Fibroblast of skin of scalp (primary cell): ENCODE measurements at regions not wholly inside any gene's neighbourhood (a gene's known extent, or its start where the extent isn't known, plus 50 kb on each side); places are given as distances from the start of the nearest gene placed in this dataset.

Experiments
- DNase-seq: peaks from one replicate; pipeline ENCODE4 v3.0.0-alpha.2; 2013

DNA sequence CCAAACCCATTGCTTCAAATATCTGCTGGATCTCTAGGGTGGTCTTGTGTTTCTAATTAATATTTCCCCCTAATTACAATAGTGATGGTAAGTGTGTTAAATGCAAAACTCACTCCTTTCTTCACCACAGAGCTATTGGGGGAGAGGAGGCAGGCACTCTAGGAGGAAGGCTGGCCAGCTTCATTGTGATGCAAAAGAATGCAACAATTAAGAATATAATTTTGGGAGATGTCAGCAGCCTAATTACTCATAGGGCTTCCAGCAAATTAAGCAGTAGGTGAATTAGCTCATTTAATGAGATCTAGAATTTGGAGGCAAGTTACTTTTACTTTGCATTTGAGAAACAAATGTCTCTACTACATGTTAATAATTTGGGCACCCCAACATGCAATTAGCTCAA, 560.4 kb upstream of the DAB1 start:
- no peak for DNase-seq

DNA sequence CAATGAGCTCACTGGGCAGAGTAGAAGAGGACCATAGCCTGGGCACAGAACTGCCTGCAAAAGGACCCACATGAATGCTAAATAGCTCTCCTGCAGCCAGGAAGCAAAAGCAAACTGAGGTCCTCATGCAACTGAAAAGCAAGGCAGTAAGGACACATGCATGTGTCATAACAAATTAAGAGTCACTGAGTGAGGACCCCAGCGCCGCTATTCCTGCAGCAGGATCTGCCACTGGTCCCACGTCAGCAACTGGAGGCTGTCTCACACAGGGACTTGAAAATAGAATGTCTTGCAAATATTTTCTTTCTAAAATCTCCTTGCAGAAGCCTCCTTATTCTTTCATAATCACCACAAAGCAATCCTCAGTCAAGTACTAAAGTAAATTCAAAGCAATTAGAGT, 559.6 kb upstream of the DAB1 start:
- no peak for DNase-seq

DNA sequence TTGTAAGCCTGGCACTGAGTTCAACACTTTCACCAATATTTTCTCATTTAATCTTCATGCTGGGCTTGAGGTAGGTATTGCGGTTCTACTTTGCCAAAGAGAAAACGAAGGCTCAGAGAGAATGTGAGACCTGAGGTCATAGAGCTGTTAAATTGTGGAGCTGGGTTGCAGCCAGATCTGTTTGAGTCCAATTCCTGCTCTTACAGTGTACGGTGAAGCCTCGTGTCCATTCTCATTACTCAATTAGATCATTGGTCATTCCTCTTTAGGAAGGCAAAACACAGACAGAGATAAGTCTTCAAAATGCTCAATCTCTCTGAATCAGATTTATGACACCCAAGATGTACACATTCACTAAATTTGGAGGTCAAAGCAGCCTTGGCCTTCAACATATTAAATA, 559.0 kb upstream of the DAB1 start:
- DNase-seq, result no peak

DNA sequence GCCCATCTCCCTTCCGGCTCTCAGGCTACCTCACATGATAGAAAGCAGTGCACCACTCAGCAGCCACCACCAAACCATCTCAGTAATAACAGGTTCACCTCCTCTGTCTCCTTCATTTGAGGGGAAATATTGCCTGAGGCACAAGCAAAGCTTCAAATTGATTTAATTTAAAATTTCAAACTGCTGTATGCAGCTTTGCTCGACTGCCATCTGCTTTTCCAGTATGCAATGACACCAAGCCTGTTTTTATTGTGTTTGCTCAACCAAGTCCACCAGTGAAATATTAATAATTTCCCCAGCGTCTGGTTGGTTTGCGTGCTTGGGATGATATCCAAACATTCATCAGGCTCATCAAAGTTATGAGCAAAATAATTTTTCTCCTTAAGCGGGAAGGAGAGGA, 552.4 kb upstream of the DAB1 start:
- no peak for DNase-seq

DNA sequence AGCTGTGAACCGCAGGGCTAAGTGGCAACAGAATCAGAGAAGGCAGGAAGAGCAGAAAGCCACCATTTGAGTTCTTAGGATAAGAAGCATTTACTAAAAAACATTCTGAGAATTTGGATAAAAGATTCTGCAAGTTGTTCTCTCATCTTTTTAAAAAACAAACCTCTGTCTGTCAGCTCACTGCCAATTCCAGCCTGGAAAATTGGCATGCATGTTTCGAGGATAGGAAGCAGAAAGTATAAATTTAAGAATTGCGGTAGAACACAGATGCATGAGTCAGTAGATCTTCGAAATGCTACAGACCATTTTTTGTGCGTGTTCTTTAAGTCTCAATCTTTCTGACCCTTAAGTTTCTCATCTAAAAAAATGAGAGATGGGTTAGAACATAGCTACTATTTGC, 544.5 kb upstream of the DAB1 start:
- no peak for DNase-seq

DNA sequence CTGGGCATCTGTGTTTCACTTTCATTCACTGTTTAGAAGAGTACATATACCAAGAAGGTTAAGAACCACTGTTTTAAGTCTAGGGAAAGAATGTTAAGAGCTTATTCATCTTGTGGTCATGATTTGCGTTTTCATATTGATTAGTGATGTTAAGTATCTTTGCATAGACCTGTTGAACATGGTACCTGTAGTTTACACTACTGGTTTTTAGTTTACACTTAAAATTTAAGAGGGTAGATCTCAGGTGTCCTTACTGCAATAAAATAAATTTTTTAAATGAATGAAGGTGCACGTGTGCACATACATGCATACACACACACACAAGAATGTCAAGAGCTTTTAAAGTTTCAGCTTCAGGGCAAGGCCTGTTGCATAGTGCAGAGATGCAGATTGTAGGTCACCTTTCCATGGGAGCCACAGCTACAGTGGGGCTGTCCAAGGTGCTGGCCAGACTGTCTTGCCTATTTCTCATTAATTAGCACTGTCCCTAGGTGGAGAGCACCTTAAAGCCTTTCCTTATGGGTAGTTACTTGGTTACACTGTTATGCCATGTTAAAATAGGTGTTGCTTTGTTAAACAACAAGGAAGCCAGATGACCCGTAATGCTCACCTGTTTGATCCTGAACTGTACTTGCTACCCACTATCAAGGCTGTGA, 543.0 kb upstream of the DAB1 start:
- DNase-seq, result peak; percentile 8

DNA sequence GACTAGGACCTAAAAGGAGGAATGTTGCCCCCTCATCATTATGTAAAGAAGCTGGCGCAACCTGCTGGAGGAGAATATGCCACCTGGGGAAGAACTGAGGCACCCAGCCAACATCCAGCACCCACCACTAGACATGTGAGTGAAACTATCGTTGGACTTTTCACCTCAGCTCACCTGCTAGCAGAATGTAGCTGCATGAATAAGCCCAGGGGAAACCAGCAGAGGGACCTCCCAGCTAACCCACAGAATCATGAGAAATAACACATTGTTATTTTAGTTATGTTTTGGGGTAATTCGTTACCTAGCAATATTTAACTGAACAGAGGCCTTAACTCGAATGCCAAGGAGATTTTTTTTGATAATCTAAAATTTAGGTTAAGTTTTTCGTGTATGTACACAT, 542.5 kb upstream of the DAB1 start:
- DNase-seq, result no peak

DNA sequence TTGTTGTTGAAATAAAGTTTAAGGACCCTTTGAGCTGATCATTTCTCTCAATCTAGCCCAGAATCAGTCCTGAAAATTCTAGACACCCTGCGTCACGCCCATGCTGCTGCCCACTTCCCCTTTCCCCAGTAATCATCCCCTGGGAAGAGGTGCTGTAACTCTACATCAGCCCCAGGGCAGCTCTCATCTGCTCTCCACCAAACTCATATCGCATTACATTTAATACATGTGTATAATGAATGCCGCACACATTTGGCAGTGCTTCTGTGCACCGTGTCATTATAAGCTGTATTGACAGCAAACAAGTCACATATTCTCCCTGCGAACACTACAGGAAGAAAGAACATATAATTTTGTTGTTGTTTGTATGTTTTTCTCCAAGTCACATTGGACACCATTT, 539.7 kb upstream of the DAB1 start:
- no peak for DNase-seq

DNA sequence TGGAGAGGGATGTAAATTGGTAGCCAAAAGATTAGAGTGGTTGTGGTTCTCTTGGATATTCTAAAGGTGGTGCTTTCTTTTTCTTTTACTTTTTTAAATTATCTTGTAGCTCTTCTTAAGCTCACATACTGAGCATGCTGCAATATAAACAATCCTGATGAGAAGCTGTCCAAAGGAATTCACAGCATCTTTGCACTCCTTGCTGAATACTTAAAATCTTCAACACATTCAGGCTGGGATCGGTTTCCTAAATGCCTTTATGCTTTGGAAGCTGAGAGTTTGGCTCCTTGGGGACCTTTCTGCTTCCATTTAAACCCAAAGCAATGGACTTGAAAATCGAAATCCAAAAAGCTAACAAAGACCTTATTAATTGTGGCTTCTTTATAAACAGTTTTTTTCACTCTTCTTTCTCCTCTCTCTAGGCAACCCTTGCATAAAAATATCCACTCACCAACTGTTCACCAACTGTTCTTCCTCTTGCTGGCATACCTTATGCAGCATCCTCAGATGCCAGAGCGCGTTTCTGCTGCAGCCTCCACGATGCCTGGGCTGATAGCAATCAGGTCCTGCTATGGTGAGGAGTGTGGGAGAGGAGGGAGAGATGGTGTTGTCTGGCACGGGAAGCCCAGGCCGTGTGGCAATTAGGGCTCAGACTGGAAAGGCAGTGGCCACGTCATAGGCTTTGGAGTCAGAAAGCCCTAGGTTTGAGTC, 535.8 kb upstream of the DAB1 start:
- no peak for DNase-seq

DNA sequence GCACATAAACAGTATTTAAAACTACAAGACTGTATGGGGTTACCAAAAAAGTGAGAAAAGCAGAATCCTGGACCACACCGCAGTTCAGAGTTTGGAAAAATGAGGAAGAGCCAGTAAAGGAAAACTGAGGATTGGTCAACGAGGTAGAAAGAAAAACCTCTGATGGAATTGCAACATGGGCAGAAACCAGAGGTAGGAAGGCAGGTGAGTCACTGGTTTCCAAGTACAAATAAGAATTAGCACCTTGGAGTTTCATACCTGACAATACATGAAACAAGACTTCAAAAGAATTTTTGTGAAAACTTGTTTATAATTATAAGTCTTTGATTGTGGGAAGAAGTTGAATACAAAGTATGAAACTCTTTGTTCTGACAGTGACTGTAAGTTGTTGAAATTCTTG, 533.7 kb upstream of the DAB1 start:
- DNase-seq, result no peak

DNA sequence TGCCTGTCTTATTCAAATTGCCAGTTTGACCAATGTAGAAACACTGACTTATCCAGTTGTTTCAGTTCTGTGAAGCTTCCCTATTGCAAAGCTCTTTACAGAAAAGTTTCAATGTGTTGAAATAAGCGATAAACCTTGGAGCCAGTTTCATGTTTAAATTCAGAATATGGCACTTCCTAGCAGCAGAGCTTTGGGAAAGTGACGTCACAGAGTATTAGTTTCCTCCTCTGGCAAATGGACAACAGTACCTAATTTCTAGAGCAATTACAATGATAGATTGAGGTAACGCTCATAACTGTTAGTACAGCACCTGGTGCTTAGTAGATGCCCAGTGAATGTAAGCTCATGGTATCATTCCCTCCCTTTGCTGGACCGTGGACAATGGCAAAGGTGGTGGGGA, 527.5 kb upstream of the DAB1 start:
- no peak for DNase-seq

DNA sequence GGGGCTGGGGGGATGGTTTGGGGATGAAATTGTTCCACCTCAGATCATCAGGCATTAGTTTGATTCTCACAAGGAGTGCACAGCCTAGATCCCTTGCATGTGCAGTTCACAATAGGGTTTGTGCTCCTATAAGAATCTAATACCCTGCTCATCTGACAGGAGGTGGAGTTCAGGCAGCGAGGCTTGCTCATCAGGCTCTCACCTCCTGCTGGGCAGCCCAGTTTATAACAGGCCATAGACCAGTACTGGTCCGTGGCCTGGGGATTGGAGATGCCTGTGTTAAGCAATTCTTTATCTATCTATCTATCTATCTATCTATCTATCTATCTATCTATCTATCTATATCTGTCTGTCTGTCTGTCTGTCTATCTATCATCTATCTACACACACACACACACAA, 525.3 kb upstream of the DAB1 start:
- no peak for DNase-seq

DNA sequence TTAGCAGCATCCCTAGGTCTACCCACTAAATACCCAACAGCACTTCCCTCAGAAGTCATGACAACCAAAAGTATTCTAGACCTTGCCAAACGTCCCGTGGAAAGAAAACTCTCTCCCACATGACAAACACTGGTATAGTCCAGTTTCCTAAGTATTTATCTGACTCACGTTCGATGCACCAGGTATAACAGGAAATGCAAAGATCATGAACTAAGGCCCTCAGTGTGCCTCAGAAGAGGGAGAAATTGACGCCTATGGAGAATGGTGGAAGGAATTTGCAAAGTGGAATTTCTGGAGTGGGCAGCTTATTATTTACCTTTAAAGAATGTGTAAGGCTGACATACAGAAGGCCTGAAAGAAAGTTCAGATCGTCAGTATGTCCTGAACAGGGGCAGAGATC, 523.6 kb upstream of the DAB1 start:
- no peak for DNase-seq

DNA sequence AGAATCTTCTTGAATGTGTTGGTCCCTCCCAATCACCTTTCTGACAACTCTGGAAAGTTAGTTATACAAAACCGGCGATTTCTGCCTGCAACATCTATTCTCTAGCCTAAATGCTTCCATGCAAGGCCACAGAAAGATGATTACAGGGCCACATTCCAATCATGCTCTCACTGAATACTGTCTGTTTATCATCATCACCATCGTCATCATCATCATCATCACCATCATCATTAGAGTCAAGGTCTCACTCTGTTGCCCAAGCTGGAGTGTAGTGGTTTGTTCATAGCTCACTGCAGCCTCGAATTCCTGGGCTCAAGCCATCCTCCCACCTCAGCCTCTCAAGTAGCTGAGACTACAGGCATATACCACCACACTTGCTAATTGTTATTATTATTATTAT, 521.2 kb upstream of the DAB1 start:
- DNase-seq, result no peak

DNA sequence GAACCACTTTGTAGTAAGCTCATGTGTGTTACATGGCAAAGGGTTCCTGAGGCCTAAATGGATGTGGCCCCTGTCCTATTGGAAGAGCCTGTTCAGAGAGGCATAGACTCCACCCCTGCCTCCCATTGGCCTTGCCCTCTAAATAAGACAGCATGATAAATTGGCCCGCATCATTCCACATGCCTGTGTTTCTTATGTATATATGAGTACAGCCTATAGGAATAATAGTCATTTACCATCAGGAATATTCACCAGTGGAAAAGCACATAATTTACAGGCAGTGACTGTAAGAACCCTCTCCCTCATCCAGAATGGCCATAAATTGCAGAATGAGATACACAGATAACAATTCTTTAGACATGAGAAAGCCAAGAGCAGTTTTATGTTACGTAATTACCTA, 519.5 kb upstream of the DAB1 start:
- DNase-seq, result no peak

DNA sequence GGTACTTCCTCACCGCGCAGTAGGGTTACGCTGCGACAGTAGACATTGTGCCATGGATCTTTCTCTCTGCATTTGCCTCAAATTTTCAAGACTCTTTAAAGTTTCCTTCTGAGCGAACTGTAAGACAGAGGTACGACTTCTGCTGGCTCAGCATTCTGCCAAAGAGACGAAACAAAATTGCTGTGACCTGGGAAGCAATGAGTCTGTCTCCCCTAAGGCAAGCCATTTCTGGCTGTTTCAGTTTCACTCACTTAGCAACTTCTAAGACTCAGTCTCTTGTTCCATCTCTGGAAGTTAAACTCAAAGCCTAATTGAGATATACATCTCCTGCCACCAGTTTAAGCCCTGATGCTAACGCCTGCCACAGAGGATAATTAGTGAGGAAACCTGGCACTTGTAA, 510.9 kb upstream of the DAB1 start:
- no peak for DNase-seq

DNA sequence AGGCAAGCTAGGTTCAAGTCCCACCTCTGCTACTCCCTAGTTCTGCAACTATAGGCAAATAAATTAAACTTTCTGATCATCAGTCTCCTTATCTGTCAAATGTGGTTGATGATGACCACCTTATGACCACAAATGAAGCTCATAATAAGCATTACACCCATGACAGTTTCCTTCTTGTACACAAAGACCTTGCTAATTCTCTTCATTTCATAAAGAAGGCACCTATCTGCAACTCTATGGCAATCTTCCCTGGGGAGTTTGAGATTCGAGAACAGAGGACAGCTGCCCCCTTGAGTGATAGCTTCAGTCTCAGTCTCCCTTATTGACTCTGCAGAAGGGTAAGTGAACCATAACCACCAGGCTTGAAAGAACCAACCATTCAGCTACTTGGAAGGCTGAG, 503.1 kb upstream of the DAB1 start:
- no peak for DNase-seq

DNA sequence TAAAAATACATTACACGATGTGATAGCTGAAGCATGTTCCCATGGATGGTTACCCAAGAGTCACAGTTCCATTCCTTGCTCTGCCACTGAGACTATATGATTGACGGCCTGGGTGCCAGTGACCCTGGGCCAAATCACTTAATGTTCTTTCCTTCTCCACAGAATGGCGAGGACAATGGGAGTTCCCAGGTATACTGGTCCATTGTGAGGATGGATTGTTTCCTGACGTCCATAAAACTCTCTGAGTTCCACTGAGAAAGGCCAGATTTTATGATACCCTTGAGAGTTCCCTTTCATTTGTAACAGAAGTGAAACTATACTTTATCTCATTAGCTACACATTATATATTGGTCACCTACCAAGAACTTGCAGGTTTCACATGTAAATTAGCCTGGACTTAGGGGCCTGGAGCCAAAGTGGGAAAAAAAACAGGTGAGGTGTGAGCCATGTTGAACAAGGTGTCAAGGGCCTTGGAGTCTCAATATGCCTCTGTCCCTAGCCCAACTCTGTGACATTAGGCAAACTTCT, 502.2 kb upstream of the DAB1 start:
- DNase-seq, result no peak

DNA sequence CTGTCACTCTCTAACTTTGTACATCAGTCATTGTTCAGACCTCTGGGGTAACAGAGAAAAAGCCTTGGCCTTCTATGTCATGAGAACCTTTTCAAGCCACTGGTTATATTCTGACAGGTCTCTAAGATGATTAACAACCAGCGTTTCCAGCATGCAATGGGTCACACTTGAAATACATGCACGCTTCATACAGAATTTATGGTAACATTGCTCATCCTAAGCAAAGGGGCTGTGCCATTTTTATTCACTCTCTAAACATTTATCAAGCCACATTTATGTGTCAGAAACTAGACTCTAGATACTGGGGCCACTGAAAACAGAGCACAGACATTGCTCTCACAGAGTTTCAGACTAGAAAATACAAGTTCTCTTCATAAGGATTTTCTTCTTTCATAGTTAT, 501.4 kb upstream of the DAB1 start:
- no peak for DNase-seq

DNA sequence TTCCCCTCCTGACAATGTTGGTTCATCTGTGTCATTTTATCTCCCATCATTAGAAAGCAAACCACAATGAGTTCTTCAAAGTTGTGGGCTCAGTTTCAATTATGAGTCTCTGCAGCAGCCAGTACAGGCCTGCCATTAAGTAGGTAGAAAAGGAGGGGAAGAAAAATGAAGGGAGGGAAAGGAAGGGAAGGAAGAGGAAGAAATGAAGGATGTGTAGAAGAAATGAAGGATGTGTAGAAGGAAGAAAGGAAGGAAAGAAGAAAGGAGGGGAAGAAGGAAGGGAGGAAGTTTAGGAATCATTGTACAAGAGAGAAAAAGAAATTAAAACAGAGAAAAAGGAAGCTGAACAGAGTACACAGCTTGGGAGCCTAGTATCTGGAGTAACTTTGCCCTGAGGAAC, 498.3 kb upstream of the DAB1 start:
- no peak for DNase-seq

DNA sequence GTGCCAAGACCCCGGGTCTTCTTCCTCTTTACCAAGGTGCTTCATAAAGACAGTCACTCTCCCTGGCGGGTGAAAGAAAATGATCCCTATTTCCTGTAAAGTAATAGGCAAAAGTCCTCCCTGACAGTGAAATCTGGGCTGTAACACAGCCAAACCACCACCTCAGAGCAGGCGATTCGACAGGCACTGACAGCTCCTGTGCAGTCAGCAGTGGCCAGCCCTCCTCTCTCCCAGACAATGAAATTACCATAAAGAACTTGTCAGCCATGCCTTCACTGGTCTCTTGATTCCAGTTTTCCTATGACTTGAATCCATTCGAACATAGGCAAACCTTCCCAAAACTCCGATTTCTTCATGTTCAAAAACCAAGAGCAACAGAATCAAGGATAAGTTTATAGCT, 492.2 kb upstream of the DAB1 start:
- no peak for DNase-seq

DNA sequence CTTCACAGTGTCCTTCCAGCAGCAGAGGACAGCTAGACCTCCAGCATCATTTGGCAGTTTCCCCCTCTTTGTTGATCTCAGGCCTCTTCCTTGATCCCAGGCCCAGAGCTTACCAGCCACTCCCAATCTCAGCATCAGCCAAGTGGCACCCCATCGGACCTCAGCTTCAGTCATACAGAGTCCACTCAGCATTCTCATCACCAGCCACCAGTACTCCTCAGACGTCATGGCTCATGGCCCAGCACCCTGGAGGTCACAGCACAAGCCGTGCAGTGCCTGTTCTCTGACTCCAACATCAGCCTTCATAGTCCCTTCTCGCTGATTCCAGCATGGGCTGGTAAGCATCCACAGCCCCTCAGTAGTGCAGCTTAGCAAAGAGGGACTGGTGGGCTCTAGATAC, 487.6 kb upstream of the DAB1 start:
- DNase-seq, result no peak

DNA sequence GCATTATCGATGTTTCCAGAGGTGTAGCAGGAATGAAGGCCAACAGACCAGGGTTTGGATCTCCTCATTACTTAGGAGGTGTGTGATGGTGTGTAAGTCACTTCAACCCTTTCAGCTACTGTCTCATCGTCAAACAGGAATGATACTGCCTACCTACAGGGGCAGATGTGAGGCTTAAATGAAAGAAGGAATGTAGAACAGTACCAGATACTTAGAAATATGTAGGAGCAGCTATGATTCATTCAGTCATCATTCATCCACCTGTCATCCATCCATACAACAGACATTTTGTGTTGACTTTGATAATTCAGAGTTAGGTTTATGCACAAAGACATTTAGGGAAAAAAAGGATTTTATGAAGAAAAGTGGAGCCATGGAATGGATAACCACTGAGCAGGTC, 486.9 kb upstream of the DAB1 start:
- no peak for DNase-seq

DNA sequence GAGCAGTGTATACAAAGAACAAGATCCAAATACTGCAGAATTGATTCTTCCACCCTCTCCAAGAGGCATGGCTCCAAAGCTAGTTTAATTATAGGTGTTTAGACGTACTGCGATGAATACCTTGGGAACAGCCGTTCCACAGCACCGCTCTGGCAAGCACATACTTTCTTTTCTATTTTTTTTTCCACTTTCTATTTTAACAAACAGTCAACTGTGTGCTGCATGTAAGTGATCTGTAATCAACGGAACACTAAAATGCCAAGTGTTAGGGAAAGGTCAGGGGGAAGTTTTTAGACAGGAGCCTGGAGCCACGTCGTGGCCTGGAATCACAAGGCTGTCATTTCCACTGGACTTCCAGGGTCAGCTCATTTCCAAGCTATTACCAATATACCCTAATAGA, 486.4 kb upstream of the DAB1 start:
- no peak for DNase-seq
